Effector memory CD8-positive, alpha-beta T cell (primary cell): ENCODE measurements at regions not wholly inside any gene's neighbourhood (a gene's known extent, or its start where the extent isn't known, plus 50 kb on each side); places are given as distances from the start of the nearest gene placed in this dataset.

Experiments
- ATAC-seq: fragments of 150-1000 bp; cut with Tn5 transposase; replicated peaks from 2 replicates; pipeline ENCODE4 v1.10.0; 2021; ENCODE audit warnings: mild to moderate bottlenecking, moderate library complexity
- DNase-seq, 3 experiments: peaks; one replicate each; pipeline ENCODE4 v3.0.0; 2021
- H3K27ac Mint-ChIP-seq, 2 donors: one replicate each; pipeline ENCODE4 v1.8.0; 2022; ENCODE audit warnings: mild to moderate bottlenecking in 2 of 2, mixed read lengths in 2 of 2, moderate library complexity in 2 of 2
- H3K27me3 Mint-ChIP-seq, 2 donors: one replicate each; pipeline ENCODE4 v1.8.0; 2022; ENCODE audit warnings: mixed read lengths in 2 of 2
- H3K36me3 Mint-ChIP-seq: one replicate; pipeline ENCODE4 v1.8.0; 2022; ENCODE audit warnings: mild to moderate bottlenecking, moderate library complexity, mixed read lengths; ENCODE audit not compliant: insufficient read depth
- H3K4me1 Mint-ChIP-seq, 2 donors: one replicate each; pipeline ENCODE4 v1.8.0; 2022; ENCODE audit warnings: low read depth in 2 of 2, mixed read lengths in 2 of 2
- H3K4me3 Mint-ChIP-seq, 2 donors: one replicate each; pipeline ENCODE4 v1.8.0; 2022; ENCODE audit warnings: mild to moderate bottlenecking in 2 of 2, mixed read lengths in 2 of 2, moderate library complexity in 2 of 2
- H3K9me3 Mint-ChIP-seq, 2 donors: one replicate each; pipeline ENCODE4 v1.8.0; 2022; ENCODE audit warnings: mixed read lengths in 2 of 2

DNA sequence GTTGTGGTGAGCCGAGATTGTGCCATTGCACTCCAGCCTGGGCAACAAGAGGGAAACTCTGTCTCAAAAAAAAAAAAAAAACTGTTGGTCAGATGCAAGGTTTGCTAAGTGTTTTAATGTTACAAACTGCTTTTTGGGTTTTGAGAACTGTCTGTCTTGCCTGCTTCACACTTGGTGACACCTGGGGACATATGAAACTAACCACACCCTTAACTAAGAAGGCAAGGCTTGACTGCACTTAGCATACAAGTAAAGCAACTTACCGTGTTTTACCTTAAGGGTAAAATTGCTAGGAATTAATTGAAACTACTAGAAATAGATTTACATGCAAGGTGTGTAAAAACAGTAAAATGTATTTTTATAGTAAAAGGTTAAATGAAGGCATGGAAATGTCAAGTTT is 180.4 kb downstream of the OR13H1 start:
- no peak for ATAC-seq
- Mint-ChIP-seq H3K27ac (no peak overlapping the region), H3K27me3 (no peaks in the 10 kb centered on the region), H3K36me3 (no peaks in the 10 kb centered on the region), H3K4me3 (no peak overlapping the region), H3K4me1 (no peaks in the 10 kb centered on the region), H3K9me3 (peaks cover 0 to 6% of the 10 kb centered on the region in 2 donors)
- DNase-seq, result no peak

DNA sequence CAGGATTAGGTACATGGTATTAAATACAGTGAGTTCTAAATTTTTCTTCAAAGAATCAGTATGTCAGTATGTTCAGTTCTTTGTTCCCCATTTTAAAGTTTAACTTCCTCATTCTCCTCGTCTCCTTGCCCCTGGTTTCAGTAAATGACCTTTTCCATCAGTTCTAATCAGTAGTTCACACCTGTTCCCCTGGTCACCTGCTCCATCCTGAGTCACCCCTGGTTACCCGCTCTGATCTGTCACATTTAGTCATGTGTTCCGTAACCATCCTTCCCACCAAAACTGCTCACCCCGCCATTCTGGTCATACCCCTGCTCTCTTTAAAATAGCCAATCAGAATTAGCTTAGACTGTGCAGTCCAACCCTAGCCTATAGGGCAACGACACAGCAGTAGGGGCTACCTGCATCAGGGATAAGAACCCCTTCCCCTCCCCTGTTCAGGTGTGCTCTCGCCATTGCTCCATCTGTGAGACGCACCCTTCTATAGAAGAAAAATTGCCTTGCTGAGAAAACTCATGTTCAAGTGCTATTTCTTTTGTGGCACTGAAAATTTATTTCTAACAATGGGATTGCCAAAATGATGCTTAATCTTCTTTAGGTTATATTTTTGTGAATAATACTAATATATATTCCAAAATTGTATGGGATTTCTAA is 181.3 kb downstream of the OR13H1 start:
- H3K27ac Mint-ChIP-seq, result no peak overlapping the region

DNA sequence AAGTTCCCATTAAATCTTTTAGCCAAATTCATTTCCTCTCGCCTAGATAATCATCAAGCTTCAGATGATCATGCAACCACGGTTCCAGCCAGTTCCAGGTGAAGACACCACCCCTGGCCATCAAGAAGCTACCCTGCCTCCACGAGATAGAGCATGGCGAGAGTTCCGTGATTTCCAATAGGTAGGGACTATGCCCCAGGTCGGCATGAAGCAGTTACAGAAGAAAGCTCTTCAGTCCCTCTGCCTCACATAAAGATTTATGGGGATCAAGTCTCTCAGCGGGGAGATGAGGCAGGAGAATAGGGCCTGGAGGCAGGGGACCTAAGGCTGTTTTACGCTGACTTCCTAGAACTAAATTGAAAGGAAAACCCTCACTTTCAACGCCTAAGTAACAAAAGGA is 183.9 kb downstream of the OR13H1 start:
- H3K4me1 Mint-ChIP-seq, result no peaks in the 10 kb centered on the region
- H3K27me3 Mint-ChIP-seq, result no peaks in the 10 kb centered on the region
- DNase-seq (no peak), ATAC-seq (no peak)
- H3K9me3 Mint-ChIP-seq, result peaks cover 0 to 6% of the 10 kb centered on the region in 2 donors
- H3K36me3 Mint-ChIP-seq, result no peaks in the 10 kb centered on the region
- H3K27ac Mint-ChIP-seq, result no peak overlapping the region
- no peak overlapping the region for H3K4me3 Mint-ChIP-seq

More for the DNA sequence above, 181.3 kb downstream of the OR13H1 start:
- Mint-ChIP-seq H3K9me3 (peaks cover 0 to 6% of the 10 kb centered on the region in 2 donors), H3K36me3 (no peaks in the 10 kb centered on the region), H3K4me3 (no peak overlapping the region), H3K27me3 (no peaks in the 10 kb centered on the region), H3K4me1 (no peaks in the 10 kb centered on the region)
- ATAC-seq (no peak), DNase-seq (no peak)

DNA sequence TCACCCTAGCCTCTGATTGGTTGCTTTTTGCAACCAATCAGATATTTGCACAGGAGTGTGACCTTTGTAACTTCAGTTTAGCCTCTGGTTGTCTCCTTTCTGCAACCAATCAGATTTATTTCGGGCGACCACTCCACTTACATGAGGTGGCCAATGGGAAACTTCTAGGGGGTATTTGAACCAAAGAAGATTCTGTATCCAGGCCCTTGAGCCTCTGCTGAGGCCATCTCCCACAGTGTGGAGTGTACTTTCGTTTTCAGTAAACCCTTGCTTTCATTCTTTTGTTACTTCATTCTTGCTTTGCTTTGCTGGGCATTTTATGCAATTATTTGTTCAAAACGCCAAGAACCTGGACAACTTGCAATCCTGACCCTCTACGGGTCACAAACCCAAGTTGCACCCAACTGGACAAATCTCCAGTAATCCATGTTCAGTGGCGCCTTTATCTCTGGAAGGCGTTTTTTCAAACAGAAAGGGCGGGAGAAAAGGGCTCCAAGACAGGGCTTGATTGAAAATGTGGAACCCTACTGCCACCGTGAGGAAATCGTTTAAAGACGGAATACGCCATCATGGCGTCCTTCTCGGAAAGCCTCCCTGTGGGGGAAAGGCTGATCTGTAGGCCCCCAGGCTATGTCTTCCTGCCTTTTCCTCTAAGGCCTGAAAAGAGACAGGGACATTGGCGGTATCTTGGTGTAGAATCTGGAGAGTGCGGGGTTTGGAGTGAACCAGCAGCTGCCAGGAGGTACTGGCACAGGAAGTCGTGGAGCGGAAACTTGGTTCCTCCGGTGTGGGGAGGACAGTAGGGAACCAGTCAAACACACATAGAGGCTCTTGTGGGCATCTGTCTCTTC is 184.6 kb downstream of the OR13H1 start:
- peaks cover 0 to 6% of the 10 kb centered on the region in 2 donors for H3K9me3 Mint-ChIP-seq
- no peak for ATAC-seq

DNA sequence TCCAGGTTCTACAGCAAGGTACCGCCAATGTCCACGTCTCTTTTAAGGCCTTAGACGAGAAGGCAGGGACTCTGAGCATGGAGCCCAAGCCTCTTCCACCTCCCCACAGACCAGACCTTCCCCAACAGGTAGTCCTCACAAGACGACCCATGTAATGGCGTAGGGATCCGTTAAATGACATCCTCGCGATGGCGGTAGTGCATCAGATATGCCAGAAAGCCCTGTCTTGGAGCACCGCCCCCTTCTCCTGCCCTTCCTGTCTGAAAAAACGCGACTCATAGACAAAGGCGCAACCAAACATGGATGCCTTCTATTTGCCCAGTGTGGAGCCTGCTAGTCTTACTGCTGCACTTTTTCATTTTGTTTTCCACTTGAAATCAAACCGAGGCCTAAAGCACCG is 185.4 kb downstream of the OR13H1 start:
- no peak for ATAC-seq
- DNase-seq, result no peak
- Mint-ChIP-seq H3K27ac (no peak overlapping the region), H3K27me3 (no peaks in the 10 kb centered on the region), H3K4me1 (no peaks in the 10 kb centered on the region), H3K36me3 (no peaks in the 10 kb centered on the region), H3K9me3 (peaks cover 0 to 6% of the 10 kb centered on the region in 2 donors), H3K4me3 (no peak overlapping the region)

More for the DNA sequence above, 184.6 kb downstream of the OR13H1 start:
- no peaks in the 10 kb centered on the region for H3K27me3 Mint-ChIP-seq
- no peak for DNase-seq
- H3K27ac Mint-ChIP-seq, result no peak overlapping the region
- H3K4me1 Mint-ChIP-seq, result no peaks in the 10 kb centered on the region
- no peak overlapping the region for H3K4me3 Mint-ChIP-seq
- no peaks in the 10 kb centered on the region for H3K36me3 Mint-ChIP-seq

DNA sequence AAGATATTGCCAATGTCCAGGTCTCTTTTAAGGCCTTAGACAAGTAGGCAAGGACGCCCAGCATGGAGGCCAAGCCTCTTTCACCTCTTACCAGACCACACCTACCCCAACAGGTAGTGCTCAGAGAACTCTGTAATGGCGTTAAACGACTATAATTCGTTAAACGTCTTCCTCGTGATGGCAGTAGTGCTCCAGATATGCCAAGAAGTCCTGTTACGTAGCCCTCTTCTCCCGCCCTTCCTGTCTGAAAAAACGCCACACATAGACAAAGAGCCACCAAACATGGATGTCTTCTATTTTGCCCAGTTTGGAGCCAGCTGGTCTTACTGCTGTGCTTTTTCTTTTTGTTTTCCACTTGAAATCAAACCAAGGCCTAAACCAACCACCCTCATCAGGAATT is 190.7 kb downstream of the OR13H1 start:
- Mint-ChIP-seq H3K4me1 (no peaks in the 10 kb centered on the region), H3K4me3 (no peak overlapping the region), H3K9me3 (no peaks in the 10 kb centered on the region), H3K36me3 (no peaks in the 10 kb centered on the region), H3K27me3 (no peaks in the 10 kb centered on the region), H3K27ac (no peak overlapping the region)
- ATAC-seq (no peak), DNase-seq (no peak)

DNA sequence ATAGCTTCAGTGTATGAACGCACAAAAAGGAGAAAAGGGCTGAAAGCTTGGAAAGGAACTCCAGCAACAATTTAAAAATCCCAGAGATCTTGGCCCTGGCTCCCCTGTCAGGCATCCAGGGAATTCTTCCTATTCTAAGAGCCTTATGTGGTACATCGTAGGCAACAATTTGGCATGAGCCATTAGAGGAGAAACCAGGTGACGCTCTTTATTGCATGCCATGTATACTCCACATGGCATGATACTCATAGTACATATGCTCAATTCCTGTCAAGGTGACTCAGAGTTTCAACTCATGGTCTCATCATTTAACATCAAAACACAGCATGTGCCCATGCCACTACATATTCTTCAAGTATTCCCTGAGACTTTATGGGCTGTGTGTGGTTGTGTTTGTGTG is 191.3 kb downstream of the OR13H1 start:
- Mint-ChIP-seq H3K27me3 (no peaks in the 10 kb centered on the region), H3K9me3 (no peaks in the 10 kb centered on the region), H3K4me1 (no peaks in the 10 kb centered on the region), H3K27ac (no peak overlapping the region), H3K36me3 (no peaks in the 10 kb centered on the region), H3K4me3 (no peak overlapping the region)
- DNase-seq, result no peak
- no peak for ATAC-seq

DNA sequence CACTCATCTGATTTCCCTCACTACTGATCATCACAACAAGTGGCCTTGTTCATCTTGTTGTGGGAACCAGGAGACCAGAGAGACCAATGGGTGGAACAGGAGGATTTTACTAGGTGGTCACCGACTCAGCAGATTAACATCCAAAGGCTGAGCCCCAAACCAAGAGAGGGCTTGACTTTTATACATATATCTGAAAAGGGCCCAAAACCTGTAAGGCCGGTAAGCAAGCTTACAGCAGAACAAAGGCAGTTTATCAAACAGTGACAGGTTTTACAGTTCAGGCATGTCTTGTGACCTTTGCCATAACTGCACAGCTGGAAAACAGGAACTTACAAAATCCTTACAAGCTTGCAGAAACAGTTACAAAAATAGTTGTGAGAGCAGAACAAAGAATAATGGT is 195.9 kb downstream of the OR13H1 start:
- DNase-seq, result no peak
- H3K4me3 Mint-ChIP-seq, result no peak overlapping the region

DNA sequence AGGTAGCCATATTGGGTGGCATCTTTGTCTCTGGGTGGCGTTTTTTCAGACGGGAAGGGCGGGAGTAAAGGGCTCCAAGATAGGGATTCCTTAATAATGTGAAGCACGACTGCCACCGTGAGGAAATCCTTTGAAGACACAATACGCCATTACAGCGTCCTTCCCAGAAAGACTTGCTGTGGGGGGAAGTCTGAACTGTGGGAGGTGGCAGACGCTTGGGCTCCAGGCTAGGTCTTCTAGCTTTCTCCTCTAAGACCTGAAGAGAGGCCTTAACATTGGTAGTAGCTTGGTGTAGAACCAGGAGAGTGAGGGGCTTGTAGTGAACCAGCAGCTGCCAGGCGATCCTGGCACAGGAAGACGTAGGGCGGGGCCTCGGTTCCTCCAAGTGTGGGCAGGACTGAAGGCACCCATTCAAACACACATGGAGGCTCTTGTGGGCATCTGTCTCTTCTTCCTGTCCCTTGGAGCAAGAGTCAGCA is 197.3 kb downstream of the OR13H1 start:
- no peak for ATAC-seq
- no peaks in the 10 kb centered on the region for H3K27me3 Mint-ChIP-seq
- H3K27ac Mint-ChIP-seq, result no peak overlapping the region
- no peak for DNase-seq
- H3K4me3 Mint-ChIP-seq, result no peak overlapping the region
- H3K9me3 Mint-ChIP-seq, result peaks cover 0 to 2% of the 10 kb centered on the region in 2 donors
- no peaks in the 10 kb centered on the region for H3K36me3 Mint-ChIP-seq
- no peaks in the 10 kb centered on the region for H3K4me1 Mint-ChIP-seq

More for the DNA sequence above, 195.9 kb downstream of the OR13H1 start:
- no peak overlapping the region for H3K27ac Mint-ChIP-seq
- no peak for ATAC-seq
- no peaks in the 10 kb centered on the region for H3K27me3 Mint-ChIP-seq
- H3K36me3 Mint-ChIP-seq, result no peaks in the 10 kb centered on the region
- H3K4me1 Mint-ChIP-seq, result no peaks in the 10 kb centered on the region
- H3K9me3 Mint-ChIP-seq, result peaks cover 0 to 2% of the 10 kb centered on the region in 2 donors

DNA sequence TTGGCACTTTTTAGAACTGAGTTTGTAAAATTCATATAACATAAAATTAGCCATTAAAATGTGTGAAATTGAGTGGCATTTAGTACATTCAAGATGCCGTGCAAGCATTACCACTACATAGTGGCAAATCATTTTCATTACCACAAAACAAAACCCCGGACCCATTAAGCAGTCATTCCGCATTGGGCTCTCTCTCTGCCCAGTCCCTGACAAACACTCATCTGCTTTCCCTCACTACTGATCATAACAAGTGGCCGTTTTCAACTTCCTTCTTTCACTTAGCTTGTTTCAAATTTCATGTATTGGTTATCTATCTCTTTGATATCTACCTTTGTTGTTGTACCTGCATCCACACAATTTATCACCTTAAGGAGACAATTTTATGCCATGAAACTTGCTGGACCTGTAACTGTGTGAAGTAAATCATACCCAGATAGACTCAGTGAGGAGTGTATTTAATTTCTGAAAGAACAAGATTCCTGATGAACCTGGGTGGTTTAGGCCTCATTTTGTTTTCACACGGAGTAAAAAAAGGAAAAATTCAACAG is 202.1 kb downstream of the OR13H1 start:
- no peaks in the 10 kb centered on the region for H3K4me1 Mint-ChIP-seq
- no peaks in the 10 kb centered on the region for H3K9me3 Mint-ChIP-seq
- H3K27ac Mint-ChIP-seq, result no peak overlapping the region
- no peak for ATAC-seq
- H3K27me3 Mint-ChIP-seq, result no peaks in the 10 kb centered on the region
- no peak overlapping the region for H3K4me3 Mint-ChIP-seq
- no peak for DNase-seq
- no peaks in the 10 kb centered on the region for H3K36me3 Mint-ChIP-seq

DNA sequence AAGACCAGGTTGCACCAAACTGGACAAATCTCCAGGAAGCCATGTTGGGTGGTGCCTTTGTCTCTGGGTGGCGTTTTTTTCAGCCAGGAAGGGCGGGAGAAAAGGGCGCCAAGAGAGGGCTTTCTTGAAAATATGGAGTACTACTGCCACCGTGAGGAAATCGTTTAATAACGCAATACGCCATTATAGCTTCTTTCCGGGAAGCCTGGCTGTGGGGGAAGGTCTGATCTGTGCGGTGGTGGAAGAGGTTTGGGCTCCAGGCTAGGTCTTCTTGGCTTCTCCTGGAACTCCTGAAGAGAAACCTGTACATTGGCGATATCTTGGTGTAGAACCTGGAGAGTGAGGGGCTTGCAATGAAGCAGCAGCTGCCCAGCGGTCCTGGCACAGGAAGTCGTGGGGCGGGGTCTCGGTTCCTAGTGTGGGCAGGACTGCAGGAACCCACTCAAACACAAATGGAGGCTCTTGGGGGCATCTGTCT is 202.7 kb downstream of the OR13H1 start:
- Mint-ChIP-seq H3K9me3 (no peaks in the 10 kb centered on the region), H3K4me3 (no peak overlapping the region), H3K4me1 (no peaks in the 10 kb centered on the region), H3K36me3 (no peaks in the 10 kb centered on the region), H3K27me3 (no peaks in the 10 kb centered on the region), H3K27ac (no peak overlapping the region)
- ATAC-seq (no peak), DNase-seq (no peak)

DNA sequence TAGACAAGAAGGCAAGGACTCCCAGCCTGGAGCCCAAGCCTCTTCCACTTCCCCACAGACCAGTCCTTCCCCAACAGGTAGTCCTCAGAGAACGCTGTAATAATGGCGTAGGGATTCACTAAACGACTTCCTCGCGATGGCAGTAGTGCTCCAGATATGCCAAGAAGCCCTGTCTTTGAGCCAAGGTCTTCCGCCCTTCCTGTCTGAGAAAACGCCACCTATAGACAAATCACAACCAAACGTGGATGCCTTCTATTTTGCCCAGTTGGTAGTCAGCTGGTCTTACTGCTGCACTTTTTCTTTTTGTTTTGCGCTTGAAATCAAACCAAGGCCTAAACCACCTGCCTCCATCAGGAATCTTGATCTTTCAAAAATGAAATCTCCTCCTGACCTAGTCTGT is 203.3 kb downstream of the OR13H1 start:
- Mint-ChIP-seq H3K27me3 (no peaks in the 10 kb centered on the region), H3K4me1 (no peaks in the 10 kb centered on the region), H3K9me3 (no peaks in the 10 kb centered on the region), H3K36me3 (no peaks in the 10 kb centered on the region), H3K4me3 (no peak overlapping the region), H3K27ac (no peak overlapping the region)
- DNase-seq (no peak), ATAC-seq (no peak)

DNA sequence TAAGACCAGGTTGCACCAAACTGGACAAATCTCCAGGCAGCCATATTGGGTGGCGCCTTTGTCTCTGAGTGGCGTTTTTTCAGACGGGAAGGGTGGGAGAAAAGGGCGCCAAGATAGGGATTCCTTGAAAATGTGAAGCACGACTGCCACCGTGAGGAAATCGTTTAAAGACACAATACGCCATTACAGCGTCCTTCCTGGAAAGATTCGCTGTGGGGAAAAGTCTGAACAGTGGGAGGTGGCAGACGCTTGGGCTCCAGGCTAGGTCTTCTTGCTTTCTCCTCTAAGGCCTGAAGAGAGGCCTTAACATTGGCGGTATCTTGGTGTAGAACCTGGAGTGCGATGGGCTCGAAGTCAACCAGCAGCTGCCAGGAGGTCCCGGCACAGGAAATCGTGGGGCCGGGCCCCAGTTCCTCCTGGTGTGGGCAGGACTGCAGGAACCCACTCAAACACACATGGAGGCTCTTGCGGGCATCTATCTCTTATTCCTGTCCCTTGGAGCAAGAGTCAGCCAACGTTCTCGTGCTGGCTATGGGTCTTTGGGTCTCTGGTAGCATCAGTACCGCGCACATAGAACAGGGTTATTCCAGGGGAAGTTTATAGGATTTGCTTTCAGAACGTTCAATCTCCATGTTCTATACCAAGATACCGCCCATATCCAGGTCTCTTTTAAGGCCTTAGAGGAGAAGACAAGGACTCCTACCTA is 208.8 kb downstream of the OR13H1 start:
- no peak for ATAC-seq
- no peak for DNase-seq
- H3K4me1 Mint-ChIP-seq, result no peaks in the 10 kb centered on the region
- no peak overlapping the region for H3K27ac Mint-ChIP-seq
- H3K36me3 Mint-ChIP-seq, result no peaks in the 10 kb centered on the region
- no peaks in the 10 kb centered on the region for H3K9me3 Mint-ChIP-seq
- no peak overlapping the region for H3K4me3 Mint-ChIP-seq
- no peaks in the 10 kb centered on the region for H3K27me3 Mint-ChIP-seq
